UCSD-AML1 (cell line): ENCODE measurements at regions not wholly inside any gene's neighbourhood (a gene's known extent, or its start where the extent isn't known, plus 50 kb on each side); places are given as distances from the start of the nearest gene placed in this dataset.
"Not testable (repeated sequence)": the region's sequence is repeated elsewhere in the genome, so short reads cannot be mapped to it uniquely, and the experiment has no call there.

Experiments used
- DNase-seq: peaks from one replicate; lab custom pipeline; 2025; ENCODE audit not compliant: unreplicated experiment; lab: John Stamatoyannopoulos, UW

DNA sequence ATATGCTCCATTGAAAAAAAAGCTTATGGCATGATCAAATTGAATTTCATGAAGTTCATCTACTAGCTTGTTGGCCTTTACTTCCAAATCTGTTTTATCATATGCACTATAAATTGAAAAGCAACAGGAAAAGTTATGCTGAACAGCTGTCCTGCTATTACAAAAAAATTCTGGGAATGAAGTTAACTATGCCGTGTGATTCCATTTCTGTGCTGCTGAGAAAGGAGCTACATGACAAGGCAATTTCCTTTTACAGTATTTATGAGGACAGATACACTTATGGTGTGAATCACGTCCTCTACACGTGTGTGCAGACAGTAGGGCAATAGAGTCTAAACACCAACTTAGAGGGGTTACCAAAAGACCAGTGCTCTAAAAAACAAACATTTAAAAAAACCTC lies 426.5 kb upstream of the AKR1E2 start:
- DNase-seq: no peak

DNA sequence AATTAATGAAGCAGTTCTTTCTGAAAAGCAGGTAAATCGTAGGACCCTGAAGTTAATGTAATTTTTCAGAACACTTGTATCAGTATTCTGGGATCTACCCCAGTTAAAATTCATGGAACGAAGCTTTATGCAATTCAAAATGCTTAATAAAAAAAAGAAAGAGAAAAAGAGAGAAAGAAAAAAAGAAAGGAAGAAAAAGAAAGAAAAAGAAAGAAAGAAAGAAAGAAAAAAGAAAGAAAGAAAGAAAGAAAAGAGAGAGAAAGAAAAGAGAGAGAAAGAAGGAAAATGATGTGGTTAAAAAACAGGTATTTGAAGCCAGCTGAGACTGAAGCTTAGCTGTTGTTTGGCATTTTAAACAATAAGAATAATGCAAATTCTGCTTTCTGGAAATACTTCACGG lies 427.4 kb upstream of the AKR1E2 start:
- DNase-seq: no peak

DNA sequence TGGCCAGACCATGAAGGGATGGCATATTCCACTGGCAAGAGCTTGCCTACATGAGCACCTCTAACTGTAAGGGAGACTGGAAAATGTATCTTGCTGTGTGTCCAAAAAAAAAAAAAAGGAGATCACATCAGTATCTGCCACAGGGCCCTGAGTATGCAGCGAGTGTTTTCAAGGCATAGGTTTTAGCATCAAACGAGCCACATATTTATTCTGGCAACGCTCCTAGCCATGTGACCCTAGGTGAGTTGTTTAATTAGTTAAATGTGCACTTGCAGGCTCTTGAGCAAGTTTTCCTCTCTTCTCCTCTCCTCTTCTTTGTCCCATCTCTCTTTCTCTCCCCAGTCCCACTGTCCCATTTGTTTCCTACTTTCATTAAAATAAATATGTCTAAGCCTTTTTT lies 428.7 kb upstream of the AKR1E2 start:
- DNase-seq: no peak

DNA sequence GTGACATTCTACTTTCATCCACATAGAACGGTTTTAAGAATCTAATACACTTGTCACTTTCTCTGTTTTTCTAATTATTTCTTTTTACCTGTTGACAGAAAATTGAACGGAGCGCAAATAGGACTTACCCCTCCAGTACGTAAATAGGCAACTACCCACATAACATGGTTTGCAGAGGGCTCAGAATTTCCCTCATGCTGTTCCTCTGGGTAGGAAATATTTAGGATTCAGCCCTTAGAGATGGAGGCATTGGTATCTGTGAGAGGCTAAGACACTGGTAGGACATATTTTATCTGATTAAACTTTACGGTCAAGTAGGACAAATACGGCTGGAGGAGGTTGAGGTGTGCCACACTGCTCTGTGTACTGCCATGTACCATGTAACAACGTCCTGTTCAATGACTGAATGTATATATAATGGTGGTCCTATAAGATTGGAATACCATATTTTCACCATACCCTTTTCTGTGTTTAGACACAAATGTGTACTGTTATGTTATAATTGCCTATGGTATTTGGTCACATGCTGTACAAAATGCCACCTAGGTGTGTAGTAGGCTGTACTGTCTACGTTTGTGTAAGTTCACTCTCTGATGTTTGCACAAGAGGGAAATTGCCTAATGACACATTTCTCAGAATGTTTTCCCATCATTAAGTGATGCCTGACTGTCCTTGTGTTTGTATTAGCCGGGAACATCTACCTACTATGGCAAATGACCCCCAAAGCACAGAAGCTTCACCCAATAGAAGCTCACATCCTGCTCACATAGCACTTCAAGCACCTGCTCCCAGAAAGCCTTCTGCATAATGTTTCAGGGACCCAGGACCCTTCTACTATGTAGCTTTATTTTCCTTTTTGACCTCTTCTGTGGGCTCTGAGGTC lies 429.4 kb upstream of the AKR1E2 start:
- no peak for DNase-seq

DNA sequence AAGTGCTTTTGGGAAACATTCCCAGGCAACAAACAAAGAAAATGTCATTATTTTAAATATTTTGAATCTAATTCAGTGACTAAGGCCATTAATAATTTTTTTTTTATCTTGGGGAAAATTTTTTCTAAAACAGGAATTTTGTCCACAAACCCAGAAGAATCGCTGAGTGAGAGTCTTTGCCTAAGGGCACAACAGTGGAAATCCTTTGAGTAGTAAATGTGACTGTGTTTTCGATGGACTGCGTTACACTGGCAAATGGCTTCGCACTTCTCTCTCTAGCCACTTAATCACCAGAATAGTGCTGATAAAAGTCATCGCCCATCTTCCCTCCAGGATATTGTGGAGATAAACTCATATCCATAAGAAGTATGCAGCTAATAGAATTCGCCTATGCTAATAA lies 430.3 kb upstream of the AKR1E2 start:
- no peak for DNase-seq

DNA sequence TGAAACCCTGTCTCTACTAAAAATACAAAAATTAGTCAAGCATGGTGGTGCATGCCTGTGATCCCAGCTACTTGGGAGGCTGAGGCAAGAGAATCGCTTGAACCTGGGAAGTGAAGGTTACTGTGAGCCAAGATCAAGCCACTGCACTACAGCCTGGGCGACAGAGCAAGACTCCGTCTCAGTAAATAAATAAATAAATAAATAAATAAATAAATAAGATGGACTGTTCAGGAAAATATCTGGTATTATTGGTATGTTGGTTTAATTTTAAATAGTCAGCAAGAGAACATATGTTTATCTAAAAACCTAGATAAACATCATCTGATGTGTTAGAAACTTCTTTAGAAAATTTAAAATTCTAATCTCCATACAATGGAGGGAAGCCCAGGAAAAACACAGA lies 431.6 kb upstream of the AKR1E2 start:
- not testable (repeated sequence) for DNase-seq

DNA sequence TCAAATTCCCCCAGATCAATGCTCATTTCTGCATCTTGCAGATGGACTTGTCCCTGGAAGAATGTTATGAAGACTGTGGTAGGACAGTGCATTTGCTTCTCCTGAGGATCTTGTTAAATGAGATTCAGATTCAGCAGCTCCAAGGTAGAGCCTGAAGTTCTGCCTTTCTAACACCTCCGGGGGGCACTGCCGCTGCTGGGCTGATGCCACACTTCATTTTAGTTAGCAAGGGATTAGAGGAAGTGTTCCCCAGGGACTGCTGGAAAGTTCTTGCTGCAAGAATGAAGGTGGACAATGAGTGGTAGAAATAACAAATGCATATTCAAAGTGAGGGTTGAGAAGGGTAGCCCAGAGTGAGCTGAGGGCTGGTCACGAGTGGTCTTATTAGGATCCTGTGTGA lies 434.3 kb upstream of the AKR1E2 start:
- no peak for DNase-seq

DNA sequence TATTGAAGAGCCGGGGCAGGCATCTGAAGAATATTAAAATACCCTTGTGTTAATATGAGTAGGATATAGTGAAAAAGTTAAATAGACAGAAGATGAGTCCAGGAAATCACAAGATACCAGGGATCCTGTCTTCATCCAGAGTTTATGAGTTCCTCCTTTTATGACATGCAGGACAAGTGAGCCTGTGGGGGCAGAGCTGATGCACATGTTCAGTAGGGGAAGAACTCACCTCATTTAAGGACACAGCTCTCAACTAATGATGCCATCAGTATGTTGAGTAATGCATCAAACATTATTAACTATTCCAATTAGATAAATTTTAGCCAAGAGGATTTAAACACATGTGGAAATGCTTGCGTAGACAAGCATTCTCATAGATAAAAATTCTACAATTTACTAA lies 435.8 kb upstream of the AKR1E2 start:
- DNase-seq: no peak

DNA sequence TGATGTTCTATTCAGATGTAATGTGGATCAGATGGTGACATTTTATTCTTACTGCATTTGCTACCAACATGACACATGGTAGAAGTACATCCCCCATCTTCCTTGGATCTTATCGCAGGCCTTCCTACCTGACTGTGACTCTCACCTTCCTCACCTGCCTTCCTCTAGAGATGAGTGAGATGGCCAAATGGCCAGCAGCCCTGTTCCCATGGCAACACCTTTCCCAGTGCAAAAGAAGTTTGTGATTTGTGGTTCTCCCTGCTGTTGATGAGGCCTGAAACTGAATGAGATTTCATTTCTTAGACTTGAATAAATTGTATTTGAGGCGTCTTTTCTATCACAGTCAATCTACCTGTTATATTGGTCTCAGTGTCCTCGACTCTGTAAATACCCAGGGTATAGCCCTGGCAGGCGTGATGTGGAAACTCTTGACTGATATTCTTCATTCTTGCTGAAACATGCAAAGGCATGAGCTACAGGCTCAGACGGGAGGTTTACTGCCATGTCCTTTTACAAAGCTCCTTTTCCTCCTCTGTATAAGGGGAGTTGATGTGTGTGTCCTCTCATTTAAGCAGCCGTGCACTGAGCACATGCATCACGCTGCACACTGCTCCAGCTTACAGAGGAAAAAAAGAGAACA lies 440.7 kb upstream of the AKR1E2 start:
- no peak for DNase-seq

DNA sequence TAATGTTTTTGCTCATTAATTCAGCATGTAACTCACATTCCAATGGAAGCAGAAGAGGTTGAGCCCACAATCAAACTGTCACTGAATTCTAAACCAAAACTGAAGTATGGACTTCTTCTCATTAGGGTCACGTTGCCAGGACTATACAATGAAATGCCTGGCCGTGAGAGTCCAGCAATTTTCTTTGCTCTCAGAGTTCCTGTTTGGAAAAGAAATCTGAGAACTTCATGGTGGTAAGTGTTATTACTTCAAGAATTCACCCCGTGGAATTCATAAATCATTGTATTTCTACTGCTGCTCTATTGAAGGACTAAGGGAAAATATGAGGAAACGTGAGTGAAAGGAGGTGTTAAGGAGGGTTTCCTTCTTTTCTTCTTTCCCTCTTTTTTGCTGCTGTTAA lies 441.8 kb upstream of the AKR1E2 start:
- no peak for DNase-seq

DNA sequence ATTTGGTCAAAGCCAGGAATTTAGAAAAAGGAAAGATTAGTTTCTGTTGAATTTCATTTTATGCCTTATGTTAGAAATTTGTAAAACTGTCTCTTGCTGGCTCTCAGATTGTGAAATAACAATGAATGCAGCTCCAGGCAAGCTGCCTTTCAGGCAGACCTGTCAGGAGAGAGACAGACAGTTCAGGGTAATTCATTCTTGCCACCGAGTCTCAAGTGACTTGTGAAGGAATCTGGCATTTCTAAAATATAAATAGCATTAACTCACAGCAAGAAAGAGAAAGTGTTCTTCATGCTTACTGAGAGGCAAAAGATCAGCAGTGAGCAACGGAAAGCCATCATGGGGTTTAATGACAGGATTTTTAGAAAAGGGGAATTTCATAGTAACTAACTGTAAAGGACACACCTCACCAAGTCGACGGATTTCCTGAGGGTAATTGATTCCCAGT lies 442.3 kb upstream of the AKR1E2 start:
- DNase-seq: no peak

DNA sequence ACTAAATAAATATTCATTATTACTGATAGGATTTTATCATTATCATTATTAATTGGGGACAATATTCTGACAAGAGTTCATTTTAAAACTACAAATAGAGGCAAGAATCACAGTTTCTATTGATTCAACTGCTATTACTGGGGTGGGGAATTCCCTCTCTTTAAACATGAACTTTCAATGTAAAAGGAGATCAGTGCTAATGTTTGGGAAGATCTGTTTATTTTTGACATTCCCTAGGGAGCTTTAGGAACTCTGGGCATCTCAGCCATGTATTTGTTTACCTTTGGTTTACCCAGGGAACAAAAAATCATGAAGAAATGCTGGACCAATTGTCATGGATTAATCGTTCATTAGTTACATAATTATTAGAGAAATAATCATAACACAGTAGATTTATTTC lies 443.2 kb upstream of the AKR1E2 start:
- no peak for DNase-seq

DNA sequence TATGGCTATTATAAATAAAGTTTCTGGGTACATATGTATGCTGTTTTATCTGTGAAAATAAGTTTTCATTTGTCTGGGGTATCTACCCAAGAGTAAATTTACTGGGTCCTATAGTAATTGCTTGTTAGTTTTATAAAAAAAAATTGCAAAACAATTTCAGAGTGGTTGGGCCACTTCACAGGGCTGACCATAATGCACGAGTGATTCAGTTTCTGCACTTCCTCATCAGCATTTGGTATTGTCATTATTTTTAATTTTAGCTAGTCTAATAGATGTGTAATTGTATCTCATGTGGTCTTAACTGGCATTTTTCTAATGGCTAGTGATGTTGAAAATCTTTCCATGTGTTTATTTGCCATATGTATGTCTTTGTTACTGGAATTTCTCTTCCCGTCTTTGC lies 452.4 kb upstream of the AKR1E2 start:
- DNase-seq: no peak

DNA sequence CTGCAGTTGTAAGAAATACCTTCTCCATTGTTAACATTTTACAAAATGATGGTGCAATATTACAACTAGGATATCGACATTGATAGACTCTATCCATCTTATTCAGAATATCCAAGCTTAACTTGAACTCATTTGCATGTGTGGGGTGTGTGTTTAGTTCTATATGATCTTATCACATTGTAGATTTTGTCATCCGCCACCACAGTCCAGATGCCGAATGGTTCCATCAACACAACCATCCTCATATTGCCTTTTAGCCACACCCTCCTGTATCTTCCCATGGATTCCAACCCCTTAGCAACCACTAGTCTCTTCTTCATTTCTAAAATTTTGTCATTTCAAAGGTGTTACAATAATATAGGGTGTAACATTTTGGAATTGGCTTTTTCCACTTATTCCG lies 452.9 kb upstream of the AKR1E2 start:
- DNase-seq: no peak

DNA sequence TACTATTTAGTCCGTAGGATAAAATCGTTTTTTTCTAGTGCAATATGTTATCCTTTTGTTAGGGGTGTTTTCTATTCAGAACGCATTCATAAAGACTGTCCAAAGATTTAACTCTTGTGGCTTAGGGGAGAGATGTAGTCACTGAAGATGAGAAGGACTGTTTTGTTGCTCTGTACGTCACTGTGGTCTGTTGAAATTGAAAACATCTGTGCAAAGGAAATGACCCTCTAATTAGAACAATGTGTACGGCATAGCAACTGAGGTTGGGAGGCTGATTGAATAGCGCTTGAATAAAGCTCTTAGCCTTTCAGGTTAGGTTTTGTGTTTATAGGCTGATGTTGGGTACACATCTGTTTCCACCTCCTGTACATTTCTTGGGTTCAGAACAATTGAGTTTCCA lies 453.4 kb upstream of the AKR1E2 start:
- DNase-seq: no peak

DNA sequence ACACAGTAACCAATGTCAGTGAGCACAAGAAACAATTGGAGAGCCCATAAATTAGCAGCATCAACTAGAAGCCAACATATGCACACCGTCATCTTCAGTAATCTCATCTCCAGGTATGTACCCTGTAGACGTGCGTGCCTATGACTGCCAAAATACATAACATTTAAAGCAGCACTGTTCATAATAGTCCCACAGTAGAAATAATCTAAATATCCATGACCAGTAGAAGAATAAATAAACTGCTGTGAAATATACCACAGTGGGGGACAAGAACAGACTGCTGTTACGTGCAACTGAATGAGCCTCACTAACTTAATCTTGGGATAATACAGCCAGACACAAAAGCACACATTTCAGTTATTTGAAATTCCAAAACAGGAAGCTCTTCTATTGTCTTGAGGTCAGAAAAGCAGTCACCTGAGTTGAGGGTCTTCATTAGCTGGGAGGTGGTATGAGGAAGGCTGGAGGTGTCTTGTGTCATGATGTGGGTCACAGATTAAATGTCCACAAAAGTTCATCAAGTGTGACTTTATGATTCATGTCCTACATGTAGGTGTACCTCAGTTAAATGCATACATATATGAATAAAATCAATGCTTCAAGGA lies 454.2 kb upstream of the AKR1E2 start:
- DNase-seq: no peak

DNA sequence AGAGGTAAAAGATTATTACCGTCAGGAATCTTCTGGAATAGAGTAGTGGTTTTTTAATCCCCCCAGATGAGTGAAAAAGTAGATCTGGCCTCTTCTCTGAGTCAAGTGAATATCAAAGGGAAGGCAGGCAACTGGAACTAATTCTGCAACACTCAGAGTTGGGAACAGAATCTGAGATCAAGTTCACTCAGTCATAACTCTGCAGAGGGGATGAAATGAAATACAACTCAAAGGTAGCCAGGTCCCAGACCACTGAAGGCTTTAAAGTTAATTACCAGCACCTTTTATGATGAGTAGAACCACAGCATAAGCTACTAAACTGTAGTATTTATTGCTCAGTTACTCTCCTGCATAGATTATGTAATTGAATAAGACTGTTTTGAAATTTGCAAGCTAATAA lies 455.6 kb upstream of the AKR1E2 start:
- no peak for DNase-seq

DNA sequence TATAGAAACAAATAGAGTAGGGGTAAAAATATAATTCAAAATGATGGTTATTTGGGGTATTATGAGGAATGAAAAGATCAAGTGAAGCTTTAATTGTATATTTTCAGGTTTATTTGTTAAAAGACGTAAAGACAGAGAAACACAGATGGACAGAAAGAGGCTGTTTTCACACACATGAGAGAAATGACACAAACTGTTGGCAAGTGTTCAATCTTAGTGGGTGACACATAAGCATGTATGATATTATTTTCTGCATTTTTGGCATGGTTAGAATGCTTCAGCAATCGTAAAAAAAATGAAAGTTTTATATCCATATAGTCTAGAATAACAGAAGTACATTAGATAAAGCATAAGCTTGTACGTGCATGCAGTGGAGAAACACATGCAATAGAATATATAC lies 464.4 kb upstream of the AKR1E2 start:
- DNase-seq: no peak

DNA sequence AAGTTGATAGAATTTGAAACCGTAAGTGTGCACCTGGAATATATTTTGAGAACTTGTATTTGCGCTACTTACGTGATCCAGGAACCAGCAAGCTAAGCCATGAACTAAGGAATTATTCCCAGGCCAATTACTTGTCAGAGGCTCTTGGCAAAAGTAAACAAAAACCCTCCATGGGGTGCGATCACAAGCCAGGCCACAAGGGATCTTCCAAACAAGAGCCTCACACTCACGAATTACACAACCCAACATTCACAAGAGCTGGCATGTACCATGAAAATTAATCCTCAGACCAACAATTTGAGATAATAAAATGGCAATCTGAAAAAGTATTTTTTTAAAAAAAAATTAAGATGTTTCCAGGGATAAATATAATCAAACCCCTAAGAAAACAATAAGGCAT lies 467.0 kb upstream of the AKR1E2 start:
- DNase-seq: no peak

DNA sequence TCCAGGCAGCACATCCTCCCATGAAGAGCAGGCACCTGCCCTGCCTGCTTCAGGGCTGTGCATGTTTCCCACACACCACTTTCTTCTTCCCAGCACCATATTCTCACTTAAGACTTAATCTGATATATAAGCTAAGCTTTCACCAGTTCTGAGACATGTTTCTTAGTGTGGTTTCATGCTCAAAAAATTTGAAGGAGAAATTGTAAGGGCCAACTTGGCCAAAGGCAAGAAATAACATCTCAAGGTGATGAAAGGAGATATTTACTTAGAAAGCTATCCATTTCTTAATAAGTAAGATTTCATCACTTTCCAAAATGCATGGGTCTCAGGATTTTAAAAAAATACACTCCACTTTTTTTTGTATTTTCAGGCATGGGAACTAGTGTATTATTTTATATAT lies 468.1 kb upstream of the AKR1E2 start:
- DNase-seq: no peak

DNA sequence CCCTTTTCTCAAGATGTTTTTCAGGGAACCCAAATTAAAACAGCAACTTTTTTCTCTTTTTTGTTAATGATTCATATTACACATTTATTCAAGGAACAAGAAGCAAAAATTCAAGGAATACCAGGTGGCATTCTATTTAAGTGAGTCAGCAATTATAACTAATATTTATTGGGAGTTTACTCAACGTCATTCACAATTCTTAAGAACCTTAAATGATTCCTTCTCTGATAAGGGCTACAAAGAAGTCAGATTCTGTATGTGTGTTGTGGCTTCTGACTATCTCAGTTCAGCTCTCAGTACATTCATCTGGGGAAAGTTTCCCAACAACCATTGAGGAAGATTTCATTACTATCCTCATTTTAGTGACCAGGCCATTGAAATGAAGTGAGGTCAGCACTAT lies 470.7 kb upstream of the AKR1E2 start:
- no peak for DNase-seq

DNA sequence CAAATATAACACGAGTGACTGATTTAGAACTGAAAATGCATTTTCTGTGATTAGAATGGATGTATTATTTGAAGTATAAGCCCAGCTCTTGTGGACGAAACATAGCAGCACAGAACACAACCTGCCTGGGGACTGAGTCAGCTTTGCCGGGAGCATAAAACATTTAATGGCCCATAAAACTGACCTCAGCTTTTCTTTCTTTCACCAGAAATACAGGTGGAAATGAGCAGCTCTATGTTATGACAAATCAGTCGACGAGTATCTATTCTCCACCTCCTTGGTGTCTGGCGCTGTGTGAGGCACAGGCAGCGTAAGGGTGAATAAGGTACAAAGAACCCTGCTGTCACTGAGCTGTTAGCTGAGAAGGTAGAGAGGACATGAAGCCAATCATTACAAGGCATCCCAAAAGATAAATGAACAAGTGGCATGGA lies 471.6 kb upstream of the AKR1E2 start:
- no peak for DNase-seq
